SK-N-SH (cell line): ENCODE measurements at regions not wholly inside any gene's neighbourhood (a gene's known extent, or its start where the extent isn't known, plus 50 kb on each side); places are given as distances from the start of the nearest gene placed in this dataset.

ENCODE experiments used
- CTCF ChIP-seq: fragments of 200-600 bp; sonication (generic); IDR thresholded peaks from 2 replicates; pipeline ENCODE4 v1.6.1; 2017; ENCODE audit warnings: antibody characterized with exemption, mild to moderate bottlenecking, moderate library complexity
- FOXJ3 ChIP-seq: sonication (generic); formaldehyde crosslinking; IDR thresholded peaks from 2 replicates; pipeline ENCODE4 v1.5.1; 2020; ENCODE audit warnings: mild to moderate bottlenecking, missing genetic modification reagents
- GABPA ChIP-seq: IDR thresholded peaks from 2 replicates; pipeline ENCODE4 v1.4.0; 2012; ENCODE audit warnings: low read depth, mild to moderate bottlenecking
- GATA2 ChIP-seq: sonication (generic); formaldehyde crosslinking; IDR thresholded peaks from 2 replicates; pipeline ENCODE4 v1.5.0; 2020; ENCODE audit warnings: mild to moderate bottlenecking, missing genetic modification reagents
- POLR2AphosphoS5 ChIP-seq: IDR thresholded peaks from 2 replicates; pipeline ENCODE4 v1.6.1; 2012; ENCODE audit warnings: low read depth, low read length
- TAF1 ChIP-seq: IDR thresholded peaks from 2 replicates; pipeline ENCODE4 v1.6.1; 2012; ENCODE audit warnings: low read depth, mild to moderate bottlenecking, low read length, moderate library complexity, borderline replicate concordance

GRCh38 chr1:63010913-63011660, 227.2 kb downstream of the ATG4C start:
- TF ChIP-seq POLR2AphosphoS5 (no peak), CTCF (no peak), TAF1 (no peak), GATA2 (CRISPR knock-in tag) (no peak), FOXJ3 (CRISPR knock-in tag) (no peak), GABPA (no peak)
